B cell (primary cell): ENCODE measurements at regions not wholly inside any gene's neighbourhood (a gene's known extent, or its start where the extent isn't known, plus 50 kb on each side); places are given as distances from the start of the nearest gene placed in this dataset.

Experiments
- ATAC-seq: fragments of 200-7000 bp; cut with Tn5 transposase; one replicate; pipeline ENCODE4 v1.10.0; 2021; ENCODE audit warnings: low read depth, mild to moderate bottlenecking, moderate number of reproducible peaks, moderate library complexity
- CTCF ChIA-PET: fragments of 350-600 bp; sonication (Branson Sonifier 250); formaldehyde crosslinking; loops from one replicate; lab custom pipeline; 2021; ENCODE audit warnings: antibody characterized with exemption, inconsistent platforms; lab: Charles Lee
- POLR2A ChIA-PET: fragments of 350-600 bp; sonication (Branson Sonifier 250); formaldehyde crosslinking; loops from one replicate; lab custom pipeline; 2021; ENCODE audit warnings: antibody characterized with exemption; lab: Charles Lee
- DNase-seq: peaks from one replicate; pipeline ENCODE4 v3.0.0; 2013
- H2AFZ ChIP-seq: 2 replicates; pipeline ENCODE4 v1.6.1; 2012; ENCODE audit warnings: mild to moderate bottlenecking, low read depth, low read length; ENCODE audit not compliant: insufficient read depth, poor library complexity, severe bottlenecking
- H3K27ac ChIP-seq, 2 donors: 1 replicate in 1 of 2; 2 replicates in 1 of 2; pipeline ENCODE4 v1.5.1; 2012 to 2013; ENCODE audit warnings: low read length in 2 of 2, mild to moderate bottlenecking in 2 of 2, moderate library complexity in 1 of 2
- H3K27me3 ChIP-seq, 4 experiments: fragments of 200-600 bp in 1 of 4; sonication (generic) in 1 of 4; replicated peaks in 1 of 4; 1 replicate in 2 of 4; 2 replicates in 2 of 4; pipeline versions ENCODE4 v1.6.1 to v1.7.0; 2013 to 2016; ENCODE audit warnings: low read length in 3 of 4, mild to moderate bottlenecking in 2 of 4, mixed read lengths in 1 of 4, moderate library complexity in 1 of 4; ENCODE audit not compliant: insufficient read depth in 4 of 4, control insufficient read depth in 3 of 4; ENCODE audit errors: control extremely low read depth in 1 of 4
- H3K36me3 ChIP-seq, 2 experiments: replicated peaks in 1 of 2; 1 replicate in 1 of 2; 2 replicates in 1 of 2; pipeline versions ENCODE4 v1.6.1 to v1.7.1; 2013; ENCODE audit warnings: low read length in 1 of 2; ENCODE audit not compliant: insufficient read depth in 2 of 2, control insufficient read depth in 1 of 2; ENCODE audit errors: control extremely low read depth in 1 of 2, extremely low read depth in 1 of 2
- H3K4me1 ChIP-seq, 2 donors: fragments of 200-600 bp in 1 of 2; sonication (generic) in 1 of 2; 1 replicate in 1 of 2; 2 replicates in 1 of 2; pipeline versions ENCODE4 v1.5.1 to v1.6.1; 2013 to 2017; ENCODE audit warnings: low read length in 2 of 2; ENCODE audit not compliant: control insufficient read depth in 2 of 2, insufficient read depth in 2 of 2
- H3K4me2 ChIP-seq: replicated peaks from 2 replicates; pipeline ENCODE3; 2012; ENCODE audit warnings: mild to moderate bottlenecking, low read depth, low read length; ENCODE audit not compliant: poor library complexity, severe bottlenecking
- H3K4me3 ChIP-seq, 5 experiments: fragments of 200-600 bp in 1 of 5; sonication (generic) in 1 of 5; 1 replicate in 3 of 5; 2 replicates in 2 of 5; pipeline versions ENCODE4 v1.5.1 to v1.7.0; 2011 to 2016; ENCODE audit warnings: low read length in 4 of 5, mild to moderate bottlenecking in 4 of 5, low read depth in 2 of 5, control low read depth in 1 of 5, moderate library complexity in 1 of 5; ENCODE audit not compliant: insufficient read depth in 1 of 5; ENCODE audit errors: control extremely low read depth in 1 of 5, extremely low read depth in 1 of 5
- H3K79me2 ChIP-seq: fragments of 200-600 bp; sonication (generic); one replicate; pipeline ENCODE4 v1.6.0; 2016; ENCODE audit warnings: low read length; ENCODE audit not compliant: control insufficient read depth, insufficient read depth
- H3K9ac ChIP-seq: fragments of 200-600 bp; sonication (generic); 2 replicates; pipeline ENCODE4 v1.6.1; 2017; ENCODE audit warnings: mild to moderate bottlenecking, low read length, moderate library complexity
- H3K9me3 ChIP-seq, 3 donors: one replicate each; pipeline versions ENCODE4 v1.6.1 to v1.7.1; 2013; ENCODE audit warnings: low read length in 2 of 3; ENCODE audit not compliant: control insufficient read depth in 2 of 3, insufficient read depth in 1 of 3; ENCODE audit errors: control extremely low read depth in 1 of 3
- H4K20me1 ChIP-seq: 2 replicates; pipeline ENCODE4 v1.6.0; 2012; ENCODE audit warnings: mild to moderate bottlenecking, low read length; ENCODE audit not compliant: insufficient read depth, control insufficient read depth, poor library complexity, severe bottlenecking
- H3K27ac Mint-ChIP-seq: one replicate; pipeline ENCODE4 v1.8.0; 2021; ENCODE audit warnings: mixed read lengths
- H3K27me3 Mint-ChIP-seq: one replicate; pipeline ENCODE4 v1.8.0; 2021; ENCODE audit warnings: mixed read lengths
- H3K4me1 Mint-ChIP-seq: one replicate; pipeline ENCODE4 v1.8.0; 2021; ENCODE audit warnings: mixed read lengths
- H3K4me3 Mint-ChIP-seq: one replicate; pipeline ENCODE4 v1.8.0; 2021; ENCODE audit warnings: mixed read lengths
- H3K9me3 Mint-ChIP-seq: one replicate; pipeline ENCODE4 v1.8.0; 2022; ENCODE audit warnings: mixed read lengths; ENCODE audit not compliant: insufficient read depth
- CTCF ChIP-seq: fragments of 200-600 bp; IDR thresholded peaks from one replicate; pipeline ENCODE4 v1.8.0; 2022; ENCODE audit warnings: antibody characterized with exemption, mild to moderate bottlenecking
- EZH2 ChIP-seq: IDR thresholded peaks from 2 replicates; pipeline ENCODE4 v1.6.1; 2012; ENCODE audit warnings: borderline replicate concordance, low read depth, mild to moderate bottlenecking, moderate library complexity, low read length; ENCODE audit not compliant: insufficient read depth, poor library complexity, severe bottlenecking
- WGBS: methylation state at CpG from one replicate; pipeline ENCODE4 v1.1.5; 2013; ENCODE audit warnings: missing lambda C conversion rate; ENCODE audit not compliant: insufficient coverage; 5-methylcytosine and 5-hydroxymethylcytosine counted together
- intact Hi-C: fragments of 100-400 bp; cut with micrococcal nuclease; formaldehyde crosslinking; loops from one replicate; pipeline ENCODE4 v1.10.0; 2022

- Mint-ChIP-seq H3K27ac (peak overlapping the region; percentile 46), H3K4me3 (no peak overlapping the region)
- H3K4me2 ChIP-seq = peak overlapping the region; percentile 35
Observed at GRCh38 chr17:77898521-77899434, 59.7 kb upstream of the TNRC6C start.

More at GRCh38 chr17:77898521-77899434, 59.7 kb upstream of the TNRC6C start:
- WGBS = 61% methylated on average over 15 of the region's 18 CpGs
- Histone ChIP-seq H3K36me3 (no peaks in the 10 kb centered on the region), H3K79me2 (no peaks in the 10 kb centered on the region), H3K4me1 (peaks cover 25% of the 10 kb centered on the region in 2 donors), H3K27me3 (peaks cover 0 to 41% (median 11%) of the 10 kb centered on the region in 4 experiments), H3K4me3 (no peak overlapping the region), H3K9me3 (peaks cover 0 to 2% (median 0%) of the 10 kb centered on the region in 3 donors), H2AFZ (no peak overlapping the region), H3K27ac (no peak overlapping the region), H3K9ac (no peak overlapping the region), H4K20me1 (no peaks in the 10 kb centered on the region)
- ChIA-PET POLR2A (interaction anchor here (0.6 kb wide), 1 partner anchor 1312 kb away, joined by 3 read pairs; no protein-coding TSS in a partner anchor), CTCF (interaction anchor here (0.6 kb wide), 1 partner anchor 114 kb away, joined by 3 read pairs; no protein-coding TSS in a partner anchor)
- intact Hi-C loops = no loop called here
- ATAC-seq = peak; percentile 24
- Mint-ChIP-seq H3K27me3 (peaks cover 44% of the 10 kb centered on the region), H3K9me3 (no peaks in the 10 kb centered on the region), H3K4me1 (peaks cover 17% of the 10 kb centered on the region)
- DNase-seq = peak; percentile 43
- TF ChIP-seq EZH2 (no peak), CTCF (no peak)
